CD4-positive, alpha-beta T cell treated with Interferon gamma for 1 hour (primary cell): ENCODE measurements at regions not wholly inside any gene's neighbourhood (a gene's known extent, or its start where the extent isn't known, plus 50 kb on each side); places are given as distances from the start of the nearest gene placed in this dataset.
A peak's percentile ranks its signal among the peaks of the same experiment; 100 is the strongest.
"Not testable (repeated sequence)": the region's sequence is repeated elsewhere in the genome, so short reads cannot be mapped to it uniquely, and the experiment has no call there.

Experiments used
- DNase-seq: peaks from one replicate; pipeline ENCODE4 v3.0.0-alpha.2; 2020

DNA sequence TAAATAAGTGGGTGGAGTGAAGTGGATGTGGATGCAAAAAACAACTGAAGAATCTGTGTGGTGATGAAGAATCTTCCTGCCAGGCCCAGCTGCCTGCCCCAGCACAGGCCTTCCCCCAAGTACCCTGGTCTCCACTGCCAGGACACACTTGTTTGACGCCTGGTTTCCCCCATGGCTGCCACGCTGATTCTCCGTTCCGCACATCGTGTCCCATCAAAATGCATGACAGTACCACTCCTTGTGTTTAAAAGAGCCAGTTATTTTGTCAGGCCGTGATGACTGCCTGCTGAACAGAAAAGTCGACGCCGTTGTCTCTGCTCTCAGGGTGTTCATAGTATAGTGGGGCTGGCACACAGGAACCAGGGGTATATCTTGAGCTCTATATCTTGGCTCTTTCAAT lies 50.3 kb upstream of the KYNU start:
- no peak for DNase-seq

DNA sequence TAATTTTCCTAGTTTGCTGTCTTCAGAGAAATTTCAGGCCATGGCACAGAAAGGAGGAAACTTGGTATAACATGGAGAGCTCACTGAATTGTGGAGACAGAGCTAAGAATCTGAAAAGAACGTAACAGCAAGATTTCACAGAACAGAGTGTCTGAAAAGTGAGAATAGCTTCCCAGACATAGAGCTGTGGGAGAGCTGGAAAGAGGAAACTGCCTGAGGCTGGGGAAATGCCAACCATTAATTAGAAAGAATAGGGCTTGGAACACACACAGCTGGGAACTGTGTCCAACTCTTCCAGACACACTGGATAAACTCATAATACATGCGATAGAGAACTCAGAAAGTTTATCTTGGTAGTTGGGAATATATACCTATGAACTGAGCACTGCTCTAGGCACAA lies 51.6 kb upstream of the KYNU start:
- DNase-seq, result no peak

DNA sequence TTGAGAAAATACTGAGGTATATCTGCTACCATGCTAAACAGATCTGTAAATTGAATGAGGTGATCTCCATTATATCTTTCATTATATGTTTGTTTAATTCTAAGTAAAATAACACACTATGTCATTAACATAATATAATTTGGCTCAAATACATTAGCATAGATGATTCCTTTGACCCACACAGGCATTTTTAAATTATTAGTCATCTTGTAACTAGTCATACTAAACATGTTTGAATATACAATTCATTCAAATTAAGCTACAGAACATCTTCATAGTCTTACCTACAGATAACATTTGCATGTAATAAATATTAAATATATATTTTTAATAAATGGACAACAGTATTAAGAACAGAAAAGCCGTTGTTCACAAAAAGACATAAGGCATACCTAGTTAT lies 52.7 kb upstream of the KYNU start:
- no peak for DNase-seq

DNA sequence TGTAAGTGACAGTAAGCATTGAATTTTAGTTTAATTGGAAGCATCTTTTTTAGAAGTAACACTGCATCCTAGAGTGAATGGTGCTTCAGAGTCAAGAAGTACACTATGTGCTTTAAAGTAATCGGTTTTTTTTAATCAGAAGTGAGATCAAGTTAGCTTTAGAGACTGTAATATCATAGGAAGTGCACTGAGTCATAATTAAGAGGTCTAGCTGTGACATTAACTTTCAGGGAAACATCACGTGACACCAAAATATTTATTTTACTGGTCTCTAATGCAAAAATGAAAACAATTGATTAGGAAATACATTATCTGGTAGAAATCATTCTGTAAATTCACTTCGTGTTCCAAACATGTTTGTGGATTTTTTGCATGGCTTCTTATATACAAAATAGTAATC lies 55.3 kb upstream of the KYNU start:
- no peak for DNase-seq

DNA sequence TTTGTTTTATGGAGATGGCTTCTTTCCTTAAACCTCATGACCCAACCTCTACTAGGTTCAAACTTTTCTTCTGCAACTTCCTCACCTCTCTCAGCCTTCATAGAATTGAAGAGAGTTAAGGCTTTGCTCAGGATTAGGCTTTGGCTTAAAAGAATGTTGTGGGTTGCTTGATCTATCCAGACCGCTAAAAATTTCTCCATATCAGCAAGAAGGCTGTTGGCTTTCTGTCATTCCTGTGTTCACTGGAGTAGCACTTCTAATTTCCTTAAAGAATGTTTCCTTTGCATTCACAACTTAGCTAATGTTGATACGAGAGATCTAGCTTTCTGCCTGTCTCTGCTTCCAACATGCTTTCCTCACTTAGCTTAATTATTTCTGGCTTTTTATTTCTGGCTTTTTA lies 58.1 kb upstream of the KYNU start:
- DNase-seq, result no peak

DNA sequence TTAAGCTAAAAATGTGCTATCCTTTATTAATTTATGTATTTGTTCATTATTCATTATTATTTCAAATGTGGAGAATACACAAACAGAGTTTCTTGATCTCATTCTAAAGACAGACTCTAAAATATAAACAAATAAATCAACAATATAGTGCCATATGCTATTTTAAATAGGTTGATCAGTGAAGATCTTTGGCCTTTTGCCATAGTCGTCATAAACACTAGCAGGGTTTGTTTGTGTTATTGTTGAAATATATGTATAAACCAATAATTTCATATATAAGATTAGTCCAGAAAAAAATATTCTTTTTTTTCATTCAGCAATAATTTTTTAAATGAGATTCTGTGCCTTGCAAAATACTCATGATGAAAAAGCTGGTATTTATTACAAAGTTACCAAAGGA lies 62.1 kb upstream of the KYNU start:
- no peak for DNase-seq

DNA sequence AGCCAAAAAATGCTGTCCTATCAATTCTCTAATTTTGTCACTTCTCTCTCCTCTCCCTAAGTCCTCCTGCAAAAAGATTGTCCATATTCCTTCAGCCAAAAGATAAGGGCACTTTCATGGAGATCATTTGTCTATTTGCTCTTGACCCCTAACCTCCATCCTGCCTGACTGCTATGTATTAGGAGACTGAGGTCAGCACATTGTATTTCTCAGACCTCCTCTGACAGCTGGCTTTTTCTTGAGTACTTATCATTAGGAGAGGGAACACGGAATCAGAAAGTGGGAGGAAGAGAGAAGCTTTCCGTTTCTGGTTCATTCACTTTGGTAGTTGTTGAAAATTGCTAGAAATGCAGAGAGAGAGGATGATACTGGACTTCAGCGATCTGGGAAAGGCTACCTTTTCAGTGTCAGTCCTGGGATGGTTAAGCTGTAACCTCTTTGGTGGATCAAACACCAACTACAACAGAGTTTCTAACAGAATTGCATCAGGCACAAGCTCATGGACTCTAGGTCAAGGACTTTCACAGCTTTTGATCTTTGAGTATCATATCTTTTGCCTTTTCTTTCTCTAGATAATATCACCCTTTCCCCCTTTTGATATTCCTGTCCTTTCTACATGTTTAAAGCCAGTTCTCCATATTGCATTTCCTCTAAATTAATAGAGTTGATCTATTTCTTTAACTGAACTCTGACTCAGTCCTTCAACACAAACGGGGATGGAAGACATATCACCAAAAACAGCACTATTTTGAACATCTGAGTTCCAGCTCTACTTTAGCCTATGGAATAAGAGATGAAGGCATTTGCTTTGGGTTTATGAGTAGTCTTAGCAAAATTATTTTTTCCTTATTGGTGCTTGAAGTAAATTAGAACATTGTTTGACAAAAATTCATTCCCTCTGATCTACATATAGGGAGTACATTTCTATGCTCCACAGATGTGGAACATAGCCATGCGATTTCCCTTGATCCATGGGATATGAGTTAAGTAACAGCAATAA lies 63.3 kb upstream of the KYNU start:
- DNase-seq, result no peak

DNA sequence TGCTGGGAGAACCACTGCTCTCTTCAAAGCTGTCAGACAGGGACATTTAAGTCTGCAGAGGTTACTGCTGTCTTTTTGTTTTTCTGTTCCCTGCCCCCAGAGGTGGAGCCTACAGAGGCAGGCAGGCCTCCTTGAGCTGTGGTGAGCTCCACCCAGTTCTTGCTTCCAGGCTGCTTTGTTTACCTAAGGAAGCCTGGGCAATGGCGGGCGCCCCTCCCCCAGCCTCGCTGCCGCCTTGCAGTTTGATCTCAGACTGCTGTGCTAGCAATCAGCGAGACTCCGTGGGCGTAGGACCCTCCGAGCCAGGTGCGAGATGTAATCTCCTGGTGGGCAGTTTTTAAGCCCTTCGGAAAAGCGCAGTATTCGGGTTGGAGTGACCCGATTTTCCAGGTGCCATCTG lies 65.8 kb upstream of the KYNU start:
- not testable (repeated sequence) for DNase-seq

DNA sequence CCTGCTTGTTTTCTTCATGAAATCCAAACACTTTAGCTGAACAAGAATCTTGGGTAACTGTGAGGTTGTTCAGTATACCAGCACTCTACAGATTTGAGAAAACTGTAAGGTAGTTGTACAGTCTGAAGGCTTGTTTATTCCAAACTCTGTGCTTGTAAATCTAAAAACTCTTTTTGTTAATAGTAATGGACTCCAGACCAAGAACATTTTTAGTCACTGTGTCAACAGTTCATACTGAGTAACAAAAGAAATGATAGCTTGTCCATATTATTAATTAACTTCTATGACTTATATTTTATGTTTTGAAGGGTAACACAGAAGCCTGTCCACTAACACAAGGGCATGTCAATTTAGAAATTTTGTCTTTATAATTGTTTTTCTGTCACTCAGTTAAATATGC lies 72.2 kb upstream of the KYNU start:
- no peak for DNase-seq

DNA sequence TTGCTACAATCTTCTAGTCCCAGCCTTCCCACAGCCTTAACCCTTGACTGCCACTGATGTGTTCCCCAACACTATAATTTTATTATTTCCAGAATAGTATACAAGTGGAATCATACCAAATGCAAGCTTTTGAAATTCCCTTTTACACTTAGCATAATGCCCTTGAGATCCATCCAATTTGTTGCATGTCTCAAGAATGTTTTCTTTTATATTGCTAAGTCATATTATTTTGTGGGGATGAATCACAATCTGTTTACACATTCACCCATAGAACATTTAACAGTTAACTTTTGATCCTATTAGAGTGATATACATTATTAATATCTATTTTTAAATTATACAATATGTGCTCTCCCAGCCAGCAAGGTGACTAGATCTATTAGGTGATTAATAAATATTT lies 74.3 kb upstream of the KYNU start:
- DNase-seq, result no peak

DNA sequence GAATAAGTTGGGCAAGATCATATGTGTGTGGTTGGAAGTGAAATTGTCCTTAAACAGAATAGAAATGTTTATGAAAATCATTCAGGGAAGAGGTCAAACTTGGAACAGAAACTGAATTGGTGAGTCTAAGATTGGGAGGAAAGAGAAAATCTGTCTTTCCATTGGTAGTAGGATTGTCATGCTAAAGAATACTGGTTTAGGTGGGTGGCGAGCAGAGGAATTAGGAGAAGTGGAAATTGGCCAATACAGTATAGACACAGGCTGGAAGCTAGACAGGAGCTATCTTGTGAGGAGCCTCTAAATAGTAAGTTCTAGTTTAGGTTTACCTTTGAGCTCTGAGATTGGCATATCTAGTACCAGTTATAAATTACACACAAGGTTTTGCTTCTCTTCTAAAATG lies 80.9 kb upstream of the KYNU start:
- DNase-seq, result no peak

DNA sequence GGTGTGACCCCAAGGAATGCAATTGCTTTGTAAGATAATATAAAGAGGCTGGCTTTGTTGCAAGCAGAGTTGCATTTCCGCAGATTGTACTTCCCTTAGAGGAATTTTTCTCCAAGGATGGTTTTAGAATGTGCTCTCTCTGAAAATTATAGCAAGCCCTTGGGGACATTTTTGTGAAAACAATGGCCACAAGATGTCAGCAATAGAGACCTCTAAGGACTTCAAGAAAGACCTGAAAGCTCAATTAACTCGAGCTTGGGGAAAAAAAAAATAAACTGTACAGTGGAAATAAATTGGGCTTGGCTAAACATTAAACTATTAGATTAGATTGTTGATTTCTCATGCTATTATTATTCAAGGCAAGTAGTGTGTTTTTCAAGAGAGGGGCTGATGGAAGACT lies 81.3 kb upstream of the KYNU start:
- no peak for DNase-seq

DNA sequence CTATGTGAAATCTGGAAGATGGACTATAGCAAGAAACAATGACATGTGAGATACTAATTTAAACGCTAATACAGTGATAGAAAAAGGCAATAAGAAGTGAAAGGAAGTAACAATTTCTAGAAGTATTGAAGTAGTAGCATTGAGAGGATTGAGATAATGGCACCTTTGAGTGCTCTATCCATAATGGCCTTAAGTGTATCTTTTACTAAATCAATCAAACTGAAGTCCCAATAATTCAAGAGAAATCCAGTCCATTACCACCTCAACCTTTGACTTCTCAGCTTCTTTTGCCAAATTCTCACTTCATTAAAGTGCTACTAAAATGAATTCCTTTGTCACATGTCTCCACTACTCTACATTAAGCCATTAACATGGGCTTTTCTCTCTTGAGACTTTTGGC lies 82.6 kb upstream of the KYNU start:
- DNase-seq, result no peak

DNA sequence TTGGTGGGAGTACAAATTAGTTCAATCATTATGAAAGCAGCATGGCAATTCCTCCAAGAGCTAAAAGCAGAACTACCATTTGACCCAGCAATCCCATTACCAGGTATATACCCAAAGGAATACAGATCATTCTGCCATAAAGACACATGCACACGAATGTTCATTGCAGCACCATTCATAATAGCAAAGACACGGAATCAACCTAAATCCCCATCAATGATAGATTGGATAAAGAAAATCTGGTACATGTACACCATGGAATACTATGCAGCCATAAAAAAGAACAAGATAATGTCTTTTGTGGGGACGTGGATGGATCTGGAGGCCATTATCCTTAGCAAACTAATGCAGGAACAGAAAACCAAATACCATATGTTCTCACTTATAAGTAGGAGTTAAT lies 85.1 kb upstream of the KYNU start:
- DNase-seq, result not testable (repeated sequence)

DNA sequence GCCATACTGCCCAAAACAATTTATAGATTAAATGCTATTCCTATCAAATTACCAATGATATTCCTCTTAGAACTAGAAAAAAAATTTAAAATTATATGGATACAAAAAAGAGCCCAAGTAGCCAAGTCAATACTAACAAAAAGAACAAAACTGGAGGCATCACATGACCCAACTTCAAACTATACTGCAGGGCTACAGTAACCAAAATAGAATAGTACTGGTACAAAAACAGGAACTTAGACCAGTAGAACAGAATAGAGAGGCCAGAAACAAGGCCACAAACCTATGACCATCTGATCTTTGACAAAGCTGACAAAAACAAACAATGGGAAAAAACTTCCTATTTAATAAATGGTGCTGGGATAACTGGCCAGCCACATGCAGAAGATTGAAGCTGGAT lies 86.1 kb upstream of the KYNU start:
- no peak for DNase-seq

DNA sequence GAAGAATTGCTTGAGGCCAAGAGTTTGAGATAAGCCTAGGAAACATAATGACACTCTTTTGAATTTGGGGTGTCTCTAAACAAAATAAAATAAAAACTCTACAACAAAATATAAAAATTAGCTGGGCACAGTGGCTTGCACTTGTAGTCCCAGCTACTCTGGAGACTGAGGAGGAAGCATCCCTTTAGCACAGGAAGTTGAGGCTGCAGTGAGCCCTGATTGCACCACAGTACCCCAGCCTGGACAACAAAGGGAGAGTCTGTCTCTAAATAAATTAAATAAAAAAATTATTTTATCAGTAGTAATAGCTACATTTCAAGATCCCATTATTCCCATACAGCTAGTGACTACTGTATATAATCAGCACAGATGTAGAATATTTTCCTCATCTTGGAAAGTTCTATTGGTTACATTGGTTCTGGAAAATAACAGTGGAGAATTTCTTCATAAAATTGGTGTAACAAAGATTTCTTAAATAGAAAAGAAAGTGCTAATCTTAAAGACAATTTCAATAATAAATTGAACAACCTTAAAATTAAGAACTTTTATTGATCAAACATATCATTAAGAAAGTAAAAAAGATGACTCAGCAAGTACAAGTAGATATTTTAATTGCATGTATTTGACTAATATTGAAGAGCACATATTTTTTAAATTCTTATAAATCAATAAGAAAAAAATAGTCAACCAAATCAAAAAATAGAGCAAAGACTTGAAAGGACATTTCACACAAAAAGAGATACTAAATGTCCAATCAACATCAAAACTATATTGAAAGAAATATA lies 90.4 kb upstream of the KYNU start:
- peak; percentile 3 for DNase-seq

DNA sequence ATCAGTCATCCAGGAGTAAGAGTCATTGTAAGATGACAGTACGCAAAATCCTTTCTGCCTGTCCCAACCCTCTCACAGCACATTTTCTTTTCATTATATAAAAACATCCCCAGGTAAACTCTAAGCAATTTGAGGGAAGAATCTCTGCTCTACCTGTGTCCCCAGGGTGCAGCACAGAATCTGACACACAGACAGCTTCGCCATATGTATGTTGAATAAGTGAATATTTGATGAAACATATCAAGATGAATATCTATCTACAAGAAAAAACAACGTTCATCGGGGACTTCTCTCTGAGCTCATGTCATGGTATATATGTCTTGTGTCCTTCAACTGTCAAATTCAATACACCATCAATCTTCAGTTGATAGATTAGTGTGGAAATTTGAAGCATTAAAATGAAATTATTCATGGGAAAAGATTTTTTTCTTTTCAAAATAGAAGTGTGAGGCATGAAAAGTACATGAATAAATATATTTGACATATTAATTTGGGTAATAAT lies 94.5 kb upstream of the KYNU start:
- DNase-seq, result no peak

DNA sequence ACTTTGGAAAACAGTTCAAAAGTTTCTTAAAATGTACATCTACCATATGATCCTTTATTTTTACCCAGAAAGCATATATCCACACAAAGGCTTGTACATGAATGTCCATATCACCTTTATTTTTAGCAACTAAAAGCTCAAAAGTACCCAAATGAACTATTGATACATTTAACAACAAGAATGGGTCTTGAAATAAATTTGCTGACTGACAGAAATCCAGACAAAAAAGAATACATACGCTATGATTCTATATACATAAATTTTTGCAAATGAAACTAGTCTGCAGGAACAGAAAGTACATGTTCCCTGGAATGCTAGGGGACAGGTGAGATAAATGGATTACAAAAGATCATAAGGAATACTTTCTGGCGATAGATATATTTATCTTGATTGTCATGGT lies 96.3 kb upstream of the KYNU start:
- no peak for DNase-seq

DNA sequence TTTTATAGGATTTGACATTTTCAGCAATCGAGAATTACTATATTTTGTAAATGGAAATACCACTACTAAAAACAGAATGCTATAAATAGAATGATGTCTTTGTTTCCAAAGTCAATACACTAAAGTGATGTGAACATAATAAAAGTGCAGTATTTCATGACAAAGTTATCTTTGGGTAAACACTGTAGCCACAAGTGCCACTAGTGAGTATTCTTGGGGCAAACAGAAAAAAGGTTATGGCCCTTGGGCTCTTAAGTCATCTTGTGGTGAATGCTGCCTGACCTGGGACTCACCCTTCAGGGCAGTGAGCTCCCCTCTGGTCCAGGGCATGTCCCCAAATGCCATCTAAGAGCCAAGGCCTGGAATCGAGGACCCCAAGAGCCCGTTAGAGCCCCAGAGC lies 99.2 kb upstream of the KYNU start:
- no peak for DNase-seq

DNA sequence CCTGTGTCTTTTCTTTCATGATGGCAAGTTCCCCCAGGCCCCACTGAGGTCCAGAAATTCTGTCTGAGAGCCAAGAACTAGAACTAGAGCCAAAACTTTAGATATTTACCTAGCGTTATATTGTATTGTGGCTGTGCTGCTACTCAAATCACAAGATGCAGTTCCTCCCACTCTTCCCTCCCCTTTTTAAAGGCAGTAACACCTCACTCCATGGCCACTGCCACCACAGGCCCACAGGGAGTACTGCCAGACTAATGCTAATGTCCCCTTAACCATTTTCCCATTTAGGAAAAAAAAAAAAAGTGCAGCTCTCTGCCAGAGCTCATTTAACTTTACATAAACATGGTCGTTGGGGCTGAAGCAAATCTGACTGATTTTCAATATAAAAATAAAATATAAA lies 99.7 kb upstream of the KYNU start:
- DNase-seq, result no peak

DNA sequence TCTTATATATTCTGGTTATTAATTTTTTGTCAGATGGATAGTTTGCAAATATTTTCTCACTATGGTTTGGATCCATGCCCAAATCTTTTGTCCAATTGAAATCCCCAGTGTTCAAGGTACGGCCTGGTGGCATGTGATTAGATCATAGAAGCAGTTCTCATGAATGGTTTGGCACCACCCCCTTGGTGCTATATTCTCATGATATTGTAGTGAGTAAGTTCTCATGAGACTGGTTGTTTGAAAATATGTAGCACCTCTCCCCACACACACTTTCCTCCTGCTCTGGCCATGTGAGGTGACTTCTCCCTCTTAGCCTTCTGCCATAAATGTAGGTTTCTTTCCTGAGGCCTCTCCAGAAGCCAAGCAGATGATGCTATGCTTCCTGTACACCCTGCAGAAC lies 107.7 kb upstream of the KYNU start:
- DNase-seq, result no peak

DNA sequence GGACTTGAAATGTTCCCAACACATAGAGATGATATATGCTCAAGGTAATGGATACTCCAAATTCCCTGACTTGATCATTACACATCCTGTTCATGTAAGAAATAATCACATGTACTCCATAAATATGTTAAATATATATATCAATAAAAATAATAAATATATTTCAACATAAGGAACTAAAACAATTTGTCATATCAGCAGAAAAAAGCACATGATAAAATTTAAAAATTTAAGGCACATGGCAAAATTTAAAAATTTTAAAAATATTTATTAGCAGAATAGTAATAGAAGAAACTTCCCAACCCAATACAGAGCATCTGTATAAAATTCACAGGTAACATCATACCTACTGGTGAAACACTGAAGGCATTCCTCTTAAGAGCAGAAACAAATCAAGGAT lies 109.6 kb upstream of the KYNU start:
- no peak for DNase-seq

DNA sequence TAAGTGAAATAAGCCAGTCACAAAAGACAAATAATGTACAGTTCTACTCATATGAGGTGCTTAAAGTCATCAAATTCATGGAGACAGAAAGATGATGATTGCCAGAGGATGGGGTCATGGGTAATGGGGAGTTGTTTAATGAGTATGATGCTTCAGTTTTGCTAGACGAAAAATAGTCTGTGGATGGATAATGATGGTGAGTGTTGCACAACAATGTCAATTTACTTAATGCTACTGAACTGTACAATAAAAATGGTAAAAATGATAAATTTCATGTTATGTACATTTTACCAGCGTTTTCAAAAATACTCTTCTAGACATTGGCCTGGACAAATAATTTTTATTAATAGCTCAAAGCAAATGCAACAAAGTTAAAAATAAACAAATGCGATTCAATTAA lies 118.5 kb upstream of the KYNU start:
- no peak for DNase-seq

DNA sequence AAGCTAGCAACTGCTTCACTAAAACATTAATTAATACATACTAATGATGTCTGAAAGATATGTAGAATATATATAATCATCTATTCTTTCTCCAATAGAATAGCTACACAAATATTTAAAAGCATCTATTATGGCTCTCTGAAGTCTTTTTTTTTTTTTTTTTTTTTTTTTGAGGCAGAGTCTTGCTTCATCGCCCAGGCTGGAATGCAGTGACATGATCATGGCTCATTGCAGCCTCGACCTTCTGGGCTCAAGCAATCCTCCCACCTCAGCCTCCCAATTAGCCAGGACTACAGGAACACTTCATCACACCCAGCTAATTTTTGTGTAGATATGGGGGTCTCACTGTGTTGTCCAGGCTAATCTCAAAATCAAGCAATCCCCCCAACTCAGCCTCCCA lies 120.4 kb upstream of the KYNU start:
- DNase-seq, result no peak
